Neutrophil (primary cell): ENCODE measurements at regions not wholly inside any gene's neighbourhood (a gene's known extent, or its start where the extent isn't known, plus 50 kb on each side); places are given as distances from the start of the nearest gene placed in this dataset.
A peak's percentile ranks its signal among the peaks of the same experiment; 100 is the strongest.

ENCODE experiments used
- H3K27ac ChIP-seq: fragments of 200-600 bp; sonication (generic); 2 replicates; pipeline ENCODE4 v1.5.1; 2016; ENCODE audit warnings: mild to moderate bottlenecking, moderate library complexity
- H3K27me3 ChIP-seq: fragments of 200-600 bp; sonication (generic); 2 replicates; pipeline ENCODE4 v1.6.0; 2016; ENCODE audit warnings: mild to moderate bottlenecking
- H3K36me3 ChIP-seq: fragments of 200-600 bp; sonication (generic); 2 replicates; pipeline ENCODE4 v1.5.1; 2017
- H3K4me1 ChIP-seq, 2 experiments: fragments of 200-600 bp in 1 of 2; sonication (generic) in 1 of 2; 1 replicate in 1 of 2; 2 replicates in 1 of 2; pipeline versions ENCODE4 v1.5.1 to v1.6.1; 2013 to 2016; ENCODE audit warnings: low read depth in 1 of 2, low read length in 1 of 2, mild to moderate bottlenecking in 1 of 2, moderate library complexity in 1 of 2; ENCODE audit not compliant: control insufficient read depth in 1 of 2, insufficient read depth in 1 of 2
- H3K4me3 ChIP-seq, 2 experiments: fragments of 200-600 bp in 1 of 2; sonication (generic) in 1 of 2; 1 replicate in 1 of 2; 2 replicates in 1 of 2; pipeline ENCODE4 v1.5.1; 2013 to 2016; ENCODE audit warnings: low read depth in 1 of 2, low read length in 1 of 2, mild to moderate bottlenecking in 1 of 2, moderate library complexity in 1 of 2
- H3K9me3 ChIP-seq: fragments of 200-600 bp; sonication (generic); 2 replicates; pipeline ENCODE4 v1.5.1; 2016
- CTCF ChIP-seq: fragments of 200-600 bp; sonication (generic); IDR thresholded peaks from 2 replicates; pipeline ENCODE4 v1.5.1; 2016; ENCODE audit warnings: antibody characterized with exemption

GRCh38 chr5:77852068-77852513 lies 76.0 kb upstream of the TBCA start:
- H3K27me3 ChIP-seq: peaks cover 90% of the 10 kb centered on the region
- no peak overlapping the region for H3K27ac ChIP-seq
- no peaks in the 10 kb centered on the region for H3K9me3 ChIP-seq
- peak overlapping the region; percentile 56 to 61 for H3K4me3 ChIP-seq
- TF ChIP-seq CTCF: no peak
- H3K36me3 ChIP-seq: no peaks in the 10 kb centered on the region
- peaks cover 17 to 19% of the 10 kb centered on the region in 2 experiments for H3K4me1 ChIP-seq

GRCh38 chr5:77851176-77852067 lies 75.3 kb upstream of the TBCA start:
- peak overlapping the region; percentile 56 to 61 for H3K4me3 ChIP-seq
- H3K4me1 ChIP-seq: peaks cover 17 to 19% of the 10 kb centered on the region in 2 experiments
- H3K9me3 ChIP-seq: no peaks in the 10 kb centered on the region
- TF ChIP-seq CTCF: no peak
- H3K27ac ChIP-seq: no peak overlapping the region
- H3K27me3 ChIP-seq: peaks cover 96% of the 10 kb centered on the region
- no peaks in the 10 kb centered on the region for H3K36me3 ChIP-seq

- Histone ChIP-seq H3K27me3 (peaks cover 99% of the 10 kb centered on the region), H3K4me1 (peaks cover 17 to 19% of the 10 kb centered on the region in 2 experiments), H3K4me3 (peak overlapping the region in 1 of 2 experiments; percentile 56), H3K9me3 (no peaks in the 10 kb centered on the region), H3K27ac (no peak overlapping the region), H3K36me3 (no peaks in the 10 kb centered on the region)
- no peak for TF ChIP-seq CTCF
Observed at GRCh38 chr5:77850536-77851175, 74.5 kb upstream of the TBCA start.

GRCh38 chr5:77849308-77849900 lies 73.3 kb upstream of the TBCA start:
- H3K27me3 ChIP-seq: peaks cover 99% of the 10 kb centered on the region
- H3K9me3 ChIP-seq: no peaks in the 10 kb centered on the region
- TF ChIP-seq CTCF: no peak
- no peak overlapping the region for H3K27ac ChIP-seq
- H3K4me3 ChIP-seq: no peak overlapping the region
- H3K4me1 ChIP-seq: peaks cover 25 to 27% of the 10 kb centered on the region in 2 experiments
- H3K36me3 ChIP-seq: no peaks in the 10 kb centered on the region

GRCh38 chr5:77847814-77848290 lies 71.7 kb upstream of the TBCA start:
- no peaks in the 10 kb centered on the region for H3K36me3 ChIP-seq
- TF ChIP-seq CTCF: no peak
- peaks cover 99% of the 10 kb centered on the region for H3K27me3 ChIP-seq
- no peaks in the 10 kb centered on the region for H3K9me3 ChIP-seq
- H3K27ac ChIP-seq: no peak overlapping the region
- H3K4me3 ChIP-seq: no peak overlapping the region
- H3K4me1 ChIP-seq: peaks cover 32 to 34% of the 10 kb centered on the region in 2 experiments
